SK-N-MC (cell line): ENCODE measurements at regions not wholly inside any gene's neighbourhood (a gene's known extent, or its start where the extent isn't known, plus 50 kb on each side); places are given as distances from the start of the nearest gene placed in this dataset.
A peak's percentile ranks its signal among the peaks of the same experiment; 100 is the strongest.

Experiments used
- DNase-seq: peaks from one replicate; pipeline ENCODE4 v3.0.0-alpha.2; 2011; ENCODE audit warnings: low read depth, low spot score
- H3K27ac ChIP-seq: fragments of 200-600 bp; sonication (generic); 2 replicates; pipeline ENCODE4 v1.5.1; 2016; ENCODE audit warnings: mixed run types
- H3K36me3 ChIP-seq: fragments of 200-600 bp; sonication (generic); 2 replicates; pipeline ENCODE4 v1.6.1; 2017; ENCODE audit warnings: antibody characterized with exemption, low read length, mixed read lengths; ENCODE audit not compliant: insufficient read depth
- H3K4me3 ChIP-seq: fragments of 200-600 bp; sonication (generic); 2 replicates; pipeline ENCODE4 v1.5.1; 2016
- H3K9ac ChIP-seq: fragments of 200-600 bp; sonication (generic); 2 replicates; pipeline ENCODE4 v1.8.0; 2017; ENCODE audit warnings: mixed run types, mixed read lengths; ENCODE audit not compliant: insufficient read length
- H3K9me3 ChIP-seq: fragments of 200-600 bp; sonication (generic); 2 replicates; pipeline ENCODE4 v1.6.1; 2017; ENCODE audit warnings: low read depth, mild to moderate bottlenecking, antibody characterized with exemption, low read length, moderate library complexity, mixed read lengths
- EZH2 ChIP-seq: fragments of 200-600 bp; sonication (generic); IDR thresholded peaks from one replicate; pipeline ENCODE4 v1.6.1; 2017; ENCODE audit warnings: antibody characterized with exemption
- FOXP2 ChIP-seq: optimal IDR thresholded peaks from 2 replicates; pipeline ENCODE3; 2011; ENCODE audit warnings: mild to moderate bottlenecking, moderate library complexity; ENCODE audit not compliant: insufficient read depth; ENCODE audit errors: extremely low read length, control extremely low read depth
- POLR2AphosphoS5 ChIP-seq: IDR thresholded peaks from 2 replicates; pipeline ENCODE4 v1.6.1; 2012; ENCODE audit warnings: mild to moderate bottlenecking, low read depth, low read length, borderline replicate concordance

- Histone ChIP-seq H3K9ac (no peak overlapping the region), H3K36me3 (no peaks in the 10 kb centered on the region), H3K9me3 (no peaks in the 10 kb centered on the region), H3K27ac (peak overlapping the region; percentile 88; the same call in 1 of the 2 replicates), H3K4me3 (no peak overlapping the region)
- TF ChIP-seq FOXP2 (no peak), POLR2AphosphoS5 (no peak), EZH2 (no peak)
- no peak for DNase-seq
These were observed 88.8 kb upstream of the CHD2 start for GRCh38 chr15:92811148-92811913.

- Histone ChIP-seq H3K4me3 (no peak overlapping the region), H3K9me3 (no peaks in the 10 kb centered on the region), H3K9ac (no peak overlapping the region), H3K36me3 (no peaks in the 10 kb centered on the region), H3K27ac (no peak overlapping the region)
- TF ChIP-seq FOXP2 (no peak), POLR2AphosphoS5 (no peak), EZH2 (no peak)
- DNase-seq: no peak
These were observed 87.9 kb upstream of the CHD2 start for GRCh38 chr15:92812271-92812670.

- no peak overlapping the region for H3K4me3 ChIP-seq
- no peaks in the 10 kb centered on the region for H3K36me3 ChIP-seq
- H3K27ac ChIP-seq: no peak overlapping the region
- no peak overlapping the region for H3K9ac ChIP-seq
- DNase-seq: no peak
- TF ChIP-seq FOXP2 (no peak), EZH2 (no peak), POLR2AphosphoS5 (no peak)
- H3K9me3 ChIP-seq: no peaks in the 10 kb centered on the region
These were observed 86.6 kb upstream of the CHD2 start for GRCh38 chr15:92813485-92813884.

GRCh38 chr15:92817339-92817886 lies 82.7 kb upstream of the CHD2 start:
- H3K9ac ChIP-seq: no peak overlapping the region
- H3K27ac ChIP-seq: peak overlapping the region; percentile 36
- no peaks in the 10 kb centered on the region for H3K9me3 ChIP-seq
- TF ChIP-seq POLR2AphosphoS5 (no peak), FOXP2 (no peak), EZH2 (no peak)
- H3K36me3 ChIP-seq: no peaks in the 10 kb centered on the region
- no peak for DNase-seq
- no peak overlapping the region for H3K4me3 ChIP-seq

- Histone ChIP-seq H3K4me3 (no peak overlapping the region), H3K9me3 (no peaks in the 10 kb centered on the region), H3K36me3 (no peaks in the 10 kb centered on the region), H3K27ac (peak overlapping the region; percentile 72), H3K9ac (no peak overlapping the region)
- TF ChIP-seq EZH2: no peak
- no peak for DNase-seq
These were observed 81.4 kb upstream of the CHD2 start for GRCh38 chr15:92818651-92819277.

GRCh38 chr15:92819278-92820235 lies 80.6 kb upstream of the CHD2 start:
- Histone ChIP-seq H3K9ac (peak overlapping the region; percentile 37), H3K27ac (peak overlapping the region; percentile 72), H3K4me3 (peak overlapping the region; percentile 58), H3K36me3 (no peaks in the 10 kb centered on the region), H3K9me3 (no peaks in the 10 kb centered on the region)
- DNase-seq: no peak
- no peak for TF ChIP-seq EZH2
- 0 out of 2 replicates have a peak, but pooled peaks have one; percentile 18 for TF ChIP-seq POLR2AphosphoS5

GRCh38 chr15:92820236-92821021 lies 79.7 kb upstream of the CHD2 start:
- peak overlapping the region; percentile 92 for H3K27ac ChIP-seq
- DNase-seq: no peak

More at GRCh38 chr15:92820236-92821021, 79.7 kb upstream of the CHD2 start:
- Histone ChIP-seq H3K9me3 (no peaks in the 10 kb centered on the region), H3K4me3 (peak overlapping the region; percentile 58), H3K36me3 (no peaks in the 10 kb centered on the region), H3K9ac (peak overlapping the region; percentile 73)
- TF ChIP-seq EZH2 (no peak), POLR2AphosphoS5 (peak; percentile 82), FOXP2 (no peak)
